Left renal cortex interstitium (tissue), 4 donors: ENCODE measurements at regions not wholly inside any gene's neighbourhood (a gene's known extent, or its start where the extent isn't known, plus 50 kb on each side); places are given as distances from the start of the nearest gene placed in this dataset.

Experiments
- DNase-seq, 4 donors: peaks; one replicate each; pipeline ENCODE4 v3.0.0-alpha.2; 2013; ENCODE audit warnings: low read depth in 4 of 4, low spot score in 2 of 4, missing footprints in 1 of 4

- no peak for DNase-seq
These were observed 146.0 kb downstream of the FOXA2 start for GRCh38 chr20:22438346-22438745.

GRCh38 chr20:22437354-22437753, 147.0 kb downstream of the FOXA2 start:
- DNase-seq: no peak

GRCh38 chr20:22431419-22431818, 153.0 kb downstream of the FOXA2 start:
- no peak for DNase-seq

- DNase-seq: no peak
These were observed 153.6 kb downstream of the FOXA2 start for GRCh38 chr20:22430746-22431168.

- no peak for DNase-seq
These were observed 154.1 kb downstream of the FOXA2 start for GRCh38 chr20:22430154-22430745.

DNA sequence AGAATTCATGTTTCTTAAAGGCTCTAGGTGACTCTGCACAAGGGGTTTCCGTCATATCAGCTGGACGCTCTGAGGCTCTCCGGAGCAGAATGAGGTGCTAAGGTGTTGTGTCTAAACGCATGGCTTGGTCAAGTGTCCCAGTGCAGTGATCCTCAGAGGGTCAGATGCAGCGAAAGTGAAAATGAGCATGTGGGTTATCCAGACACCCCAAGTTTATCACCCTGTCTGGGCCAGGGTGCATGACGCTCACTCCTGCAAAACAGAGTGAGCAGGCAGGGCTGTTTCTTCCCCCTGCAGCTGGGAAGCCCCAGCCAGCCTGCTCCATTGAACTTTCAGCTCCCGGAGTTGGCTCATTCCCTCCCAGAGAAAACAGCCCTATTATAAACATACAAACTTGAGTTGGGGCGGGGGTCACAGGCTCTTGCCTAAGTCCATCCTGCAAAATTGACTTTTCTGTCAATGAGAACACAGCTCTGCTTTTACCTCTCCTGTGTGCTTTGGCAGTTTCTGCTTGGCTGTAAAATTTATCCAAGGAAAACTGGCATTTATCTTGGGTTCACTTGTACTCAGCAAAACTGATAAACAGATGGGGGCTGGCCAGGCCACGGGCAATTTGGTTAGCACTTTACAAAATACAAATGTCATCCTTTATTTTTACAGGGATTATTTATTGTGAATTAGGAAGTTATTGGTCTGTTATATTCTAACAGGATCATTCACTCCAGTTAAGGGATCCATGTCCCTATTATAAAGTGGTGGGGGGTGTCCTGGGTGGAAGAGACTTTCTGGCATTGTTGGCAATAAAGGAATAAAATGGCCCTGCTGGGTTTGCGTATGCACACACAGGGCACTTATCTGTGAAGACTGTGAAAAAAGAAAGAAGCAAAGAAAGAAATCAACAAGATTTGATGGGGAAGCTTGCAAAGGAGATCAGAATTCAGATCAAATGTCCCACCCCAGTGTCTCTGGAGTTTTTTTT, 154.9 kb downstream of the FOXA2 start:
- no peak for DNase-seq

- DNase-seq: no peak
These were observed 156.3 kb downstream of the FOXA2 start for GRCh38 chr20:22428051-22428450.

DNA sequence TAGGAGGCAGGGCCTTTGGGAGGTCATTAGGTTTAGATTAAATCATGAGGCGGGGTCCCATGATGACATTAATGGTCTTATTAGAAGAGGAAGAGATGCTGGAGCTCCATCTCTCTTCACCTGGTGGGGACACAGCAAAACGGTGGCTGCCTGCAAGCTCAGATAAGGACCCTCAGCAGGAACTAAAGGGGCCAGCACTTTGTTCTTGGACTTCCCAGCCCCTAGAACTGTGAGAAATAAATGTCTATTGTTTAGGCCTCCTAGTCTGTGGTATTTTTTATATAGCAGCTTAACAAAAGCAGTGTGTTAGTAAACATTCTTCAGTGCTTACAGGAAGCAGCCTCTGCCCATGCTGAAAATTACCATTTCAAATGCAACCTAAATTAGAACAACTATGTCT, 157.6 kb downstream of the FOXA2 start:
- DNase-seq: no peak

DNA sequence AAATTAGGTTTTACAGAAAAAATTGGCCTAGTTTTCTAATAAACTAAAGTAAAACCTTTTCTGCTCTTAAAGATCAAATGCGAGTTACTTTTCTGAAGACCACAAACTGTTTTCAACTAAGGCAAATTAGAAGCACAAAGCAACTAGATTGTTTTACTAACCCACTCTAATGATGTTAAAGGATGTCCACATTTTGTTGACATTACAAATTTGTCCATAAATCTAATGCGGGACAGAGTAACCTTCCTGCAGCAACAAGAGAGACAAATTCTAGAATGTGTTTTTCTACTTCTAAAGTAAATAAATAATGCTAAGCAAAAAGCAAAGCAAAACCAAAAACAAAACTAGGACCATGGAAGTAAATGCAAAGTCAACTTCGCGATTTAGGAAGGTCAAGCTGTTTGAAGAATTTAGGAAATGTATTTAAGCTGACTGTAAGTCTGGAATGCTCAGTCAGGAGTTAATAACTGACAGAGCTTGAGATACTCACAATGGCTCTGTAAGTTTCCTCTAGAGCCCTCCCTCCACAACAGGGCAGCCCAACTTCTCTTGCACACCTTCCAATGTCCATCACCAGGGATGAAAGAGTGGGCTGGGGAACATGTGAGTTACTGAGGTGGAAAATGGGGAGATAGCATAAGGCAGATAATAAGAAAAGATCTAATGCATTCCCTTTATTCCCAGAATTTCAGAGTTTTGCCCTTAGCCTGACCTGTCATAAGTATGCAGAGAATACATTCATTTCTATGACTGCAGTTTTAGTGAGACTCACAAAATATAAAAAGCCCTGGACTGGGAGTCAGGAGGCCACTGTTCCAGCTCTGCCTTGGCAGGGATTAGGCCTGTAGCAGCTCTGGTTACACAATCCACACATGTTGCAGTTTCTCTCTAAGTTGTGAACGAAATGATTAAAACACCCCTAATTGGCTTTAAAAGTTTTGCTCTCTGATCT, 158.8 kb downstream of the FOXA2 start:
- no peak for DNase-seq

DNA sequence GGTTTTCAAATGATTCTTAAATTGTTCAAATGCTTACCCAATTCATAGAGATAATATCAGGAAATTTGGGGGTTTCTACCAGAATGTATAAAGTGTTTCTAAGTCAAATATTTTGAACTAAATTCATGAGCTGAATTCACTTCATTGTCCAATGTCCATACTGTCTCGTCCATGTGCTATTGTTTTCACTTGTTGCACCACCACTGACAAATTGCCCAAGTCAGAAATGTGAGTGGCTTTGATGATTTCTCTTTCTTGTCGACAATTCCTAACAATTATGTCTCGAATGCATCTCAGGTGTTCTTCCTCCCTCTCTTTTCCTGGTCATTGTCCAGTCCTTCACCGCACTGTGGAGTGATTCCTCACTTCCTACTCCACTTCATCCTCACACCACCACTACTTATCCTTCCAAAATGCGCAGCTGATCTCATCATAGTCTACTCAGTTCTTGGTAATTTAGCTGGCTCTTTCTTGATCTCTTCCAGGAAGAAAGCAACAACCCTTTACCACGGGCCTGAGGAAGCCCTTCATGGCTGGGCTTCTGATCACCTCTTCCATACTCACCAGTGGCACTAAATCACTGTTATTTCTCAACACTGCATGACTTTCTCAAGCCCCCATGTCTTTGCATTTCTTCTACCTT, 161.1 kb downstream of the FOXA2 start:
- DNase-seq: no peak

DNA sequence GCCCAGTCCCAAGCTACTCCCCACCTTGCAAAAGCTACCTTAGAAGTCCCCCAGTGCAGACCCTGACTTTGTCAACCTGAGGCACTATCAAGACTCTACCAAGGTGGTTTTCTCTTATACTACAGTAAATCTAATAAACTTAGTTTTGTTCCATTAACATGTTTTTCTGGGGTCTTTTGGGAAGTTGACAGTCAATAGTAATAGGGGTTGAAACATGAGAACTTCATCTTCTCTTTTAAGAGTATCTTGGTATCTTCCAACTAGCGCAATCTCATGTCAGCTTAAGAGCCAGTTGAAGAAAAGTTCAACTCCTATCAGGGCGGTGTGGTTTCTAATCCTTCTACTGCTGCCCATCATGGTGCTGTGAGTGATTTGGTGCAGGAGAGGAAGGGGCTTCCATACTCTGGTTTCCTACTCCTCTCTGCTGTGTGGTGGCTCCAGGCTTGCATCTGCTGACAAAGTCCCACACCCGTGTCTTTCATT, 164.2 kb downstream of the FOXA2 start:
- no peak for DNase-seq

- no peak for DNase-seq
These were observed 165.6 kb downstream of the FOXA2 start for GRCh38 chr20:22418738-22419137.

GRCh38 chr20:22414305-22414742, 170.0 kb downstream of the FOXA2 start:
- DNase-seq: no peak

DNA sequence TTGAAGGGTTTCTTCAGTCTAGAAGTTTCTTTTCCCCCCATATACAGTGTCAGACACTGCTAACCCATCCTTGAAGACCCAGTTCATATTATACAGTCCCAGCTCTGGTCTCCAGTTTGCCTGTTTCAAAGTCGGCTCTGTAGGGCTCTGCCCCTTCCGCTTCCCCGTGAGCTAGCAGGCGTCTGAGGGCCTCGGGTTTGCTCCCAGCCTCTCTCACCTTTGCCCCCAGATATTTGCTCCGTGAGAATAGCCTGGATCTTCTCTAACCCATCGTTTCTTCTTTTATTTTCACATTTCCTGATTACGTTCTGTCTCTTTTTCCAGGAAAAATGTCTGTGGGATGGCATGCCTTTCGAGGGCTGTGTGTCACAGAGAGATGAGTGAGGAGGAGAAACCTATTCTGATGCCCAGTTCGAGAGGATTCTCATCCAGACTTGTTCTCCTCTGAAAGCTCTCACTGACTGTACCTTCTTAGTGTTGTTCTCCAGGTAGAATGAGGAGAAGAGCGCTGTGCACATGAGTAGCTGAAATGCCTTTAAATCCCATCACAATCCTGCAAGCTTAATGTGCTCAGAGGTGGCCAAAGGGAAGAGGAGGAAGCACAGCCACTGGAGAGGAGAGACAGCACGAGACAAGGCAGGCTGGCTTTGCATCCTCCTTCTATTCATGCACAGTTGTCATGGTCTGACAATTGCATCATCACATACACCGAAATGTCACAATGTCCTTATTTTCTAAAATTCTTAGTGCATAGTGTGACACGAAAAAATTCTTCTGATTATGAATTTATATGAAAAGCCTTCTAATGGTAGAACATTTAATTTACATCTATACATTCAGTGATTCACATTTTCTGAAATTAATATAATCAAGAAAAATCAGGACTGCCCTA, 171.1 kb downstream of the FOXA2 start:
- DNase-seq: no peak

DNA sequence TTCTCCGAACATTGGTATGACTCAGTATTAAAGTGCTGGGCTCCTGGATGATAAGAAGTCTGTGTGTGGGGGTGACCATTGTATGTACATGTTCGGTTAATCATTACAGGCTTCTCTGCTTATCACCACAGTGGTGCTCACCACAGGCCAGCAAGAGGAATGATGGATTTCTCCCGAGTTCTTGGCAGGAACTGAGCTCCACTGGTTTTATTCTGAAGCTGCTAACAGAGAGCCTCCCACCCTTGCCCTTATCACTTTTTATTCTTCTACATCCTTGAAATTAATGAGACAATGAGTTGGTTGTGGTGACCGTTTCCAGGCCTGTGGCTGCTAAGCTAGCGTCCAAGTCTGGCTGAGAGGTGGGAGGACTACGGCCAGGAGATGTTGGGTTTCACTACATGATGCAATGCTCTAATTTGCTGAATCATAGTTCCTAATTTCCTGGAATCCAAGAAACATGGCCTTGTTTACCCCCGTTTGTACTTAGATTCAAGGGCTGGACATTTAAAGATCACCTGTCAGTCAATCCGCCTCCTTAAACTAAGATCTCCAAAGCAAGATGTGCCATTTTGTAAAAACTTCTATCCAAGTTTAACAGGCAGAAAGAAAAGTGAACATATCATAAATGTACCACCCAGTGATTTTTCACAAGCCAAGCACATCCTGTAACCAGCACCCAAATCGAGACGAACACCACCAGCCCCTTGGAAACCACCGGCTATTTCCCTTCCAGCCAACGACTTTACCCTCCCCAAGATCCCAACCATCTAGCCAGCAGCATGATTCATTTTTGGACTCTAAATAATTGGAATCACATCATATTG, 172.5 kb downstream of the FOXA2 start:
- DNase-seq: no peak

GRCh38 chr20:22411286-22411626, 173.1 kb downstream of the FOXA2 start:
- DNase-seq: no peak

DNA sequence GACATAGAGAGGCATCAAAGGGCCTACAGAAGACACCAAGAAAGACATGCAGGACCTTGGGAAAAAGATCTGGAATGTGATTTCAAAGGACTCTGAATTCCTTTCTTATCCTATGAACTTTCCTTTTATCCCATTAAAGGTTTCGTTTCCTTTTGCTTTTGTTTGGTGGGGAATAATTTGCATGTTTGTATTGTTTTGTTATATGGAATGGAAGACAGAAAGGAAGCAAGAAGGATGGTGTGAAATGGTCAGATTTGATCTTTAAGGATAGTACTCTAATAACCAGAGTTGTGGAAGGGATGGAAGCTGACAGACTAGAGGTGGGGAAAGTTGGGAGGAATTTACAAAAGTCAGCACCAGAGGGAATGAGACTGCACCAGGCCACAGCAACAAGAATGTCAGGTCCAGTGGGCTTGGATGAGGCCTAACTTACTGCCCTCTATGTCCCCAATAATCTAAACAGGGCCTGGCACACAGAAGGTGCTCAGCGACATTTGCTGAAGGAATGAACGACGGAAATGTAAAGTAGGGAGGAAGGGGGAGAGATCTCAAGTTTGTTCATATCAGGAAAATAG, 173.7 kb downstream of the FOXA2 start:
- DNase-seq: no peak
